OCI-LY1 (cell line): ENCODE measurements at regions not wholly inside any gene's neighbourhood (a gene's known extent, or its start where the extent isn't known, plus 50 kb on each side); places are given as distances from the start of the nearest gene placed in this dataset.

Source experiments
- EZH2 ChIP-seq: fragments of 200-600 bp; sonication (generic), shearing (Covaris generic); IDR thresholded peaks from 2 replicates; pipeline ENCODE4 v1.8.0; 2017; ENCODE audit warnings: borderline replicate concordance, mixed run types, mild to moderate bottlenecking, antibody characterized with exemption, low read length, moderate library complexity, mixed read lengths
- TF ChIP-seq, protein P1 (sequence below): fragments of 200-600 bp; sonication (generic), shearing (Covaris generic); IDR thresholded peaks from 2 replicates; pipeline ENCODE4 v1.5.1; 2017; ENCODE audit warnings: mild to moderate bottlenecking, antibody characterized with exemption, low read length, moderate library complexity, mixed read lengths

- TF ChIP-seq, protein P1, sequence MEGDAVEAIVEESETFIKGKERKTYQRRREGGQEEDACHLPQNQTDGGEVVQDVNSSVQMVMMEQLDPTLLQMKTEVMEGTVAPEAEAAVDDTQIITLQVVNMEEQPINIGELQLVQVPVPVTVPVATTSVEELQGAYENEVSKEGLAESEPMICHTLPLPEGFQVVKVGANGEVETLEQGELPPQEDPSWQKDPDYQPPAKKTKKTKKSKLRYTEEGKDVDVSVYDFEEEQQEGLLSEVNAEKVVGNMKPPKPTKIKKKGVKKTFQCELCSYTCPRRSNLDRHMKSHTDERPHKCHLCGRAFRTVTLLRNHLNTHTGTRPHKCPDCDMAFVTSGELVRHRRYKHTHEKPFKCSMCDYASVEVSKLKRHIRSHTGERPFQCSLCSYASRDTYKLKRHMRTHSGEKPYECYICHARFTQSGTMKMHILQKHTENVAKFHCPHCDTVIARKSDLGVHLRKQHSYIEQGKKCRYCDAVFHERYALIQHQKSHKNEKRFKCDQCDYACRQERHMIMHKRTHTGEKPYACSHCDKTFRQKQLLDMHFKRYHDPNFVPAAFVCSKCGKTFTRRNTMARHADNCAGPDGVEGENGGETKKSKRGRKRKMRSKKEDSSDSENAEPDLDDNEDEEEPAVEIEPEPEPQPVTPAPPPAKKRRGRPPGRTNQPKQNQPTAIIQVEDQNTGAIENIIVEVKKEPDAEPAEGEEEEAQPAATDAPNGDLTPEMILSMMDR, result no peak
- TF ChIP-seq EZH2, result no peak
Observed at GRCh38 chr7:32378988-32379387, 111.2 kb downstream of the LSM5 start.
